SK-N-SH (cell line): ENCODE measurements at regions not wholly inside any gene's neighbourhood (a gene's known extent, or its start where the extent isn't known, plus 50 kb on each side); places are given as distances from the start of the nearest gene placed in this dataset.

ENCODE experiments used
- CTCF ChIA-PET: fragments of 300-600, 350-600 bp; formaldehyde crosslinking; extraction: SDS; loops from one replicate; lab custom pipeline; 2021; lab: Yijun Ruan, JAX
- POLR2A ChIA-PET: fragments of 350-600 bp; sonication (Branson Sonifier 250); formaldehyde crosslinking; extraction: SDS; loops from one replicate; lab custom pipeline; 2020; ENCODE audit warnings: antibody characterized with exemption, inconsistent platforms; lab: Yijun Ruan, JAX
- DNase-seq: peaks from one replicate; pipeline ENCODE4 v3.0.0; 2012
- H2AFZ ChIP-seq: fragments of 200-600 bp; sonication (generic); 2 replicates; pipeline ENCODE4 v1.8.1; 2016; ENCODE audit warnings: antibody characterized with exemption, mild to moderate bottlenecking, low read depth
- H3F3A ChIP-seq: fragments of 200-600 bp; sonication (generic); replicated peaks from 2 replicates; pipeline ENCODE3; 2016; ENCODE audit warnings: antibody characterized with exemption, mild to moderate bottlenecking; ENCODE audit not compliant: insufficient read depth
- H3K27ac ChIP-seq, 2 experiments: fragments of 200-500 bp in 1 of 2; fragments of 200-600 bp in 1 of 2; sonication (Bioruptor generic) in 1 of 2; sonication (generic), shearing (Covaris generic) in 1 of 2; 2 replicates each; pipeline versions ENCODE4 v1.5.1 to v1.6.1; 2014 to 2016; ENCODE audit warnings: low read depth in 2 of 2, inconsistent platforms in 1 of 2, low read length in 1 of 2, mild to moderate bottlenecking in 1 of 2, mixed read lengths in 1 of 2
- H3K27me3 ChIP-seq: fragments of 200-600 bp; sonication (generic), shearing (Covaris generic); 2 replicates; pipeline ENCODE4 v1.6.1; 2016; ENCODE audit warnings: mixed run types; ENCODE audit not compliant: insufficient read depth
- H3K36me3 ChIP-seq, 2 experiments: fragments of 200-500 bp in 1 of 2; fragments of 200-600 bp in 1 of 2; sonication (Bioruptor generic) in 1 of 2; sonication (generic) in 1 of 2; replicated peaks in 1 of 2; 2 replicates each; pipeline versions ENCODE3 to v1.5.1; 2014 to 2016; ENCODE audit warnings: low read length in 1 of 2, mild to moderate bottlenecking in 1 of 2; ENCODE audit not compliant: insufficient read depth in 2 of 2, control insufficient read depth in 1 of 2
- H3K4me1 ChIP-seq, 2 experiments: fragments of 200-500 bp in 1 of 2; fragments of 200-600 bp in 1 of 2; sonication (Bioruptor generic) in 1 of 2; sonication (generic), shearing (Covaris generic) in 1 of 2; 2 replicates each; pipeline versions ENCODE4 v1.5.1 to v1.6.1; 2014 to 2016; ENCODE audit warnings: low read depth in 1 of 2, low read length in 1 of 2, mixed run types in 1 of 2; ENCODE audit not compliant: insufficient read depth in 2 of 2, control insufficient read depth in 1 of 2
- H3K4me2 ChIP-seq: fragments of 200-600 bp; sonication (generic), shearing (Covaris generic); 2 replicates; pipeline ENCODE4 v1.6.1; 2017; ENCODE audit warnings: mixed run types
- H3K4me3 ChIP-seq, 2 experiments: fragments of 200-500 bp in 1 of 2; fragments of 200-600 bp in 1 of 2; sonication (Bioruptor generic) in 1 of 2; sonication (generic), shearing (Covaris generic) in 1 of 2; 2 replicates each; pipeline versions ENCODE4 v1.5.1 to v1.8.1; 2014 to 2016; ENCODE audit warnings: low read depth in 2 of 2, inconsistent platforms in 1 of 2, low read length in 1 of 2, mild to moderate bottlenecking in 1 of 2, mixed read lengths in 1 of 2, moderate library complexity in 1 of 2
- H3K79me2 ChIP-seq: fragments of 200-600 bp; sonication (generic); 2 replicates; pipeline ENCODE4 v1.8.1; 2017; ENCODE audit warnings: mild to moderate bottlenecking; ENCODE audit not compliant: insufficient read depth
- H3K9ac ChIP-seq: fragments of 200-600 bp; sonication (generic); 2 replicates; pipeline ENCODE4 v1.6.1; 2017; ENCODE audit warnings: mixed run types
- H3K9me2 ChIP-seq: fragments of 200-600 bp; sonication (generic); 2 replicates; pipeline ENCODE4 v1.6.1; 2017; ENCODE audit warnings: mixed run types
- H3K9me3 ChIP-seq: fragments of 200-600 bp; sonication (generic); 2 replicates; pipeline ENCODE4 v1.6.1; 2017; ENCODE audit warnings: mixed run types, mild to moderate bottlenecking, moderate library complexity
- H4K20me1 ChIP-seq: fragments of 200-600 bp; sonication (generic); 2 replicates; pipeline ENCODE4 v1.6.1; 2017; ENCODE audit warnings: mild to moderate bottlenecking, mixed run types; ENCODE audit not compliant: insufficient read depth
- CHD2 ChIP-seq: fragments of 150-350 bp; IDR thresholded peaks from 2 replicates; pipeline ENCODE4 v1.6.1; 2018; ENCODE audit warnings: low read length; ENCODE audit not compliant: partially characterized antibody
- ELF1 ChIP-seq: IDR thresholded peaks from 2 replicates; pipeline ENCODE4 v1.4.0; 2012
- EP300 ChIP-seq, 2 experiments: IDR thresholded peaks; 2 replicates each; pipeline versions ENCODE4 v1.4.0 to v1.6.1; 2012; ENCODE audit warnings: borderline replicate concordance in 1 of 2, low read depth in 1 of 2, low read length in 1 of 2
- EZH2phosphoT487 ChIP-seq: fragments of 200-600 bp; sonication (generic); IDR thresholded peaks from 2 replicates; pipeline ENCODE4 v1.6.1; 2017; ENCODE audit warnings: low read depth, mixed run types, mild to moderate bottlenecking, antibody characterized with exemption, moderate library complexity, borderline replicate concordance
- FOSL2 ChIP-seq: IDR thresholded peaks from 2 replicates; pipeline ENCODE4 v1.4.0; 2012; ENCODE audit warnings: low read depth, mild to moderate bottlenecking, moderate library complexity, borderline replicate concordance
- GABPA ChIP-seq: IDR thresholded peaks from 2 replicates; pipeline ENCODE4 v1.4.0; 2012; ENCODE audit warnings: low read depth, mild to moderate bottlenecking
- GATA2 ChIP-seq: sonication (generic); formaldehyde crosslinking; IDR thresholded peaks from 2 replicates; pipeline ENCODE4 v1.5.0; 2020; ENCODE audit warnings: mild to moderate bottlenecking, missing genetic modification reagents
- RAD21 ChIP-seq: IDR thresholded peaks from 2 replicates; pipeline ENCODE4 v1.6.1; 2012; ENCODE audit warnings: mild to moderate bottlenecking, low read length
- RCOR1 ChIP-seq: fragments of 150-350 bp; IDR thresholded peaks from 2 replicates; pipeline ENCODE4 v1.6.1; 2017; ENCODE audit warnings: antibody characterized with exemption, low read length
- RFX5 ChIP-seq: IDR thresholded peaks from 2 replicates; pipeline ENCODE4 v1.6.1; 2012; ENCODE audit warnings: mild to moderate bottlenecking, improper control_type of control experiment, low read length
- RXRA ChIP-seq: IDR thresholded peaks from 2 replicates; pipeline ENCODE4 v1.4.0; 2012; ENCODE audit warnings: low read depth, mild to moderate bottlenecking, borderline replicate concordance
- SMC3 ChIP-seq: IDR thresholded peaks from 2 replicates; pipeline ENCODE4 v1.6.1; 2012; ENCODE audit warnings: low read depth, low read length, improper control_type of control experiment
- TAF1 ChIP-seq: IDR thresholded peaks from 2 replicates; pipeline ENCODE4 v1.6.1; 2012; ENCODE audit warnings: low read depth, mild to moderate bottlenecking, low read length, moderate library complexity, borderline replicate concordance
- TCF12 ChIP-seq: IDR thresholded peaks from 2 replicates; pipeline ENCODE4 v1.4.0; 2012
- YY1 ChIP-seq: IDR thresholded peaks from 2 replicates; pipeline ENCODE4 v1.4.0; 2012; ENCODE audit warnings: low read depth, mild to moderate bottlenecking
- WGBS: methylation state at CpG from one replicate; pipeline ENCODE4 v1.1.6; 2017; ENCODE audit warnings: low lambda C conversion rate; 5-methylcytosine and 5-hydroxymethylcytosine counted together
- TF ChIP-seq, protein P1 (sequence below): IDR thresholded peaks from 2 replicates; pipeline ENCODE4 v1.4.0; 2012; ENCODE audit warnings: low read depth, borderline replicate concordance
- TF ChIP-seq, protein P2 (sequence below): IDR thresholded peaks from 2 replicates; pipeline ENCODE4; 2012
- TF ChIP-seq, protein P3 (sequence below): fragments of 200-600 bp; sonication (generic); IDR thresholded peaks from 2 replicates; pipeline ENCODE4 v1.6.1; 2017; ENCODE audit warnings: antibody characterized with exemption, mild to moderate bottlenecking, moderate library complexity
- TF ChIP-seq, protein P4 (sequence below): IDR thresholded peaks from 2 replicates; pipeline ENCODE4 v1.6.1; 2012; ENCODE audit warnings: mild to moderate bottlenecking, low read depth, low read length, moderate library complexity

DNA sequence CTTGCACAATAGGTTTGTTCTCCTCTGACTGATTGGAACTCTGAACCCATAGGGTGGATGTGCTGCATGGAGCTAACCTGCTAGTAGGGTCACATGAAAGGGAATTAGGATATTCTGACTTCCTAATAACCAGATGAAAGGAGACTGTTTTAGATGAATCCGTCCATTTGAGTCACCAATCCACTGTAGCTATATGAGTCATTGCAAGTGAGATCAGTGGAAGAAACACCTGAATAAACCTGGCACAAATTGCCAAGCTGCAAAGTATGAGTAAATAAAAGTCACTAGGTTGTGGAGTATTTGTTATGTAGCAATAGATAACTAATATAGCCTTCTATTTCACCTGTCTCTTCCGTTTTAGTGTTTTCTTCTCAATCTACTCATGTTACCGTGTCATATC, 584.4 kb downstream of the PDCD6IP start:
- Histone ChIP-seq H2AFZ (no peak overlapping the region), H3K4me2 (no peak overlapping the region), H3K4me1 (no peaks in the 10 kb centered on the region; a peak in 1 of 4 replicates), H3K9me3 (no peaks in the 10 kb centered on the region; the same call in 1 of the 2 replicates), H3K9ac (no peak overlapping the region), H3F3A (no peaks in the 10 kb centered on the region), H3K36me3 (no peaks in the 10 kb centered on the region), H3K4me3 (no peak overlapping the region), H3K27ac (no peak overlapping the region), H3K79me2 (no peaks in the 10 kb centered on the region), H3K9me2 (no peaks in the 10 kb centered on the region), H4K20me1 (no peaks in the 10 kb centered on the region), H3K27me3 (no peaks in the 10 kb centered on the region)
- ChIA-PET CTCF (no interaction called here), POLR2A (no interaction called here)
- DNase-seq = no peak
- TF ChIP-seq, protein P1, sequence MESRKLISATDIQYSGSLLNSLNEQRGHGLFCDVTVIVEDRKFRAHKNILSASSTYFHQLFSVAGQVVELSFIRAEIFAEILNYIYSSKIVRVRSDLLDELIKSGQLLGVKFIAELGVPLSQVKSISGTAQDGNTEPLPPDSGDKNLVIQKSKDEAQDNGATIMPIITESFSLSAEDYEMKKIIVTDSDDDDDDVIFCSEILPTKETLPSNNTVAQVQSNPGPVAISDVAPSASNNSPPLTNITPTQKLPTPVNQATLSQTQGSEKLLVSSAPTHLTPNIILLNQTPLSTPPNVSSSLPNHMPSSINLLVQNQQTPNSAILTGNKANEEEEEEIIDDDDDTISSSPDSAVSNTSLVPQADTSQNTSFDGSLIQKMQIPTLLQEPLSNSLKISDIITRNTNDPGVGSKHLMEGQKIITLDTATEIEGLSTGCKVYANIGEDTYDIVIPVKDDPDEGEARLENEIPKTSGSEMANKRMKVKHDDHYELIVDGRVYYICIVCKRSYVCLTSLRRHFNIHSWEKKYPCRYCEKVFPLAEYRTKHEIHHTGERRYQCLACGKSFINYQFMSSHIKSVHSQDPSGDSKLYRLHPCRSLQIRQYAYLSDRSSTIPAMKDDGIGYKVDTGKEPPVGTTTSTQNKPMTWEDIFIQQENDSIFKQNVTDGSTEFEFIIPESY = no peak
- TF ChIP-seq YY1 (no peak), SMC3 (no peak), RCOR1 (no peak), RXRA (no peak), TCF12 (no peak), ELF1 (no peak), TAF1 (no peak), RFX5 (no peak), CHD2 (no peak), GATA2 (no peak), EZH2phosphoT487 (no peak), GABPA (no peak), EP300 (IDR thresholded peaks at IDR 0.05; ENCODE audit: borderline replicate concordance in 1 of 2, low read depth in 1 of 2, low read length in 1 of 2) (no peak), FOSL2 (no peak), RAD21 (no peak)
- TF ChIP-seq, protein P2, sequence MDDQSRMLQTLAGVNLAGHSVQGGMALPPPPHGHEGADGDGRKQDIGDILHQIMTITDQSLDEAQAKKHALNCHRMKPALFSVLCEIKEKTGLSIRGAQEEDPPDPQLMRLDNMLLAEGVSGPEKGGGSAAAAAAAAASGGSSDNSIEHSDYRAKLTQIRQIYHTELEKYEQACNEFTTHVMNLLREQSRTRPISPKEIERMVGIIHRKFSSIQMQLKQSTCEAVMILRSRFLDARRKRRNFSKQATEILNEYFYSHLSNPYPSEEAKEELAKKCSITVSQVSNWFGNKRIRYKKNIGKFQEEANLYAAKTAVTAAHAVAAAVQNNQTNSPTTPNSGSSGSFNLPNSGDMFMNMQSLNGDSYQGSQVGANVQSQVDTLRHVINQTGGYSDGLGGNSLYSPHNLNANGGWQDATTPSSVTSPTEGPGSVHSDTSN = no peak
- TF ChIP-seq, protein P3, sequence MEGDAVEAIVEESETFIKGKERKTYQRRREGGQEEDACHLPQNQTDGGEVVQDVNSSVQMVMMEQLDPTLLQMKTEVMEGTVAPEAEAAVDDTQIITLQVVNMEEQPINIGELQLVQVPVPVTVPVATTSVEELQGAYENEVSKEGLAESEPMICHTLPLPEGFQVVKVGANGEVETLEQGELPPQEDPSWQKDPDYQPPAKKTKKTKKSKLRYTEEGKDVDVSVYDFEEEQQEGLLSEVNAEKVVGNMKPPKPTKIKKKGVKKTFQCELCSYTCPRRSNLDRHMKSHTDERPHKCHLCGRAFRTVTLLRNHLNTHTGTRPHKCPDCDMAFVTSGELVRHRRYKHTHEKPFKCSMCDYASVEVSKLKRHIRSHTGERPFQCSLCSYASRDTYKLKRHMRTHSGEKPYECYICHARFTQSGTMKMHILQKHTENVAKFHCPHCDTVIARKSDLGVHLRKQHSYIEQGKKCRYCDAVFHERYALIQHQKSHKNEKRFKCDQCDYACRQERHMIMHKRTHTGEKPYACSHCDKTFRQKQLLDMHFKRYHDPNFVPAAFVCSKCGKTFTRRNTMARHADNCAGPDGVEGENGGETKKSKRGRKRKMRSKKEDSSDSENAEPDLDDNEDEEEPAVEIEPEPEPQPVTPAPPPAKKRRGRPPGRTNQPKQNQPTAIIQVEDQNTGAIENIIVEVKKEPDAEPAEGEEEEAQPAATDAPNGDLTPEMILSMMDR = no peak
- TF ChIP-seq, protein P4, sequence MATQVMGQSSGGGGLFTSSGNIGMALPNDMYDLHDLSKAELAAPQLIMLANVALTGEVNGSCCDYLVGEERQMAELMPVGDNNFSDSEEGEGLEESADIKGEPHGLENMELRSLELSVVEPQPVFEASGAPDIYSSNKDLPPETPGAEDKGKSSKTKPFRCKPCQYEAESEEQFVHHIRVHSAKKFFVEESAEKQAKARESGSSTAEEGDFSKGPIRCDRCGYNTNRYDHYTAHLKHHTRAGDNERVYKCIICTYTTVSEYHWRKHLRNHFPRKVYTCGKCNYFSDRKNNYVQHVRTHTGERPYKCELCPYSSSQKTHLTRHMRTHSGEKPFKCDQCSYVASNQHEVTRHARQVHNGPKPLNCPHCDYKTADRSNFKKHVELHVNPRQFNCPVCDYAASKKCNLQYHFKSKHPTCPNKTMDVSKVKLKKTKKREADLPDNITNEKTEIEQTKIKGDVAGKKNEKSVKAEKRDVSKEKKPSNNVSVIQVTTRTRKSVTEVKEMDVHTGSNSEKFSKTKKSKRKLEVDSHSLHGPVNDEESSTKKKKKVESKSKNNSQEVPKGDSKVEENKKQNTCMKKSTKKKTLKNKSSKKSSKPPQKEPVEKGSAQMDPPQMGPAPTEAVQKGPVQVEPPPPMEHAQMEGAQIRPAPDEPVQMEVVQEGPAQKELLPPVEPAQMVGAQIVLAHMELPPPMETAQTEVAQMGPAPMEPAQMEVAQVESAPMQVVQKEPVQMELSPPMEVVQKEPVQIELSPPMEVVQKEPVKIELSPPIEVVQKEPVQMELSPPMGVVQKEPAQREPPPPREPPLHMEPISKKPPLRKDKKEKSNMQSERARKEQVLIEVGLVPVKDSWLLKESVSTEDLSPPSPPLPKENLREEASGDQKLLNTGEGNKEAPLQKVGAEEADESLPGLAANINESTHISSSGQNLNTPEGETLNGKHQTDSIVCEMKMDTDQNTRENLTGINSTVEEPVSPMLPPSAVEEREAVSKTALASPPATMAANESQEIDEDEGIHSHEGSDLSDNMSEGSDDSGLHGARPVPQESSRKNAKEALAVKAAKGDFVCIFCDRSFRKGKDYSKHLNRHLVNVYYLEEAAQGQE = no peak
- WGBS = 23% methylated on average over 3 of the region's 3 CpGs
